ACHN (cell line): ENCODE measurements at regions not wholly inside any gene's neighbourhood (a gene's known extent, or its start where the extent isn't known, plus 50 kb on each side); places are given as distances from the start of the nearest gene placed in this dataset.

Experiments
- DNase-seq: peaks from one replicate; pipeline ENCODE4 v3.0.0-alpha.2; 2015
- in situ Hi-C: cut with HindIII; loops from 2 replicates; pipeline ENCODE4 v1.10.0; 2017; ENCODE audit warnings: low sequenced_read_pairs, low pct_ligation_motif_present, low pct_unique_long_range_greater_than_20kb

DNA sequence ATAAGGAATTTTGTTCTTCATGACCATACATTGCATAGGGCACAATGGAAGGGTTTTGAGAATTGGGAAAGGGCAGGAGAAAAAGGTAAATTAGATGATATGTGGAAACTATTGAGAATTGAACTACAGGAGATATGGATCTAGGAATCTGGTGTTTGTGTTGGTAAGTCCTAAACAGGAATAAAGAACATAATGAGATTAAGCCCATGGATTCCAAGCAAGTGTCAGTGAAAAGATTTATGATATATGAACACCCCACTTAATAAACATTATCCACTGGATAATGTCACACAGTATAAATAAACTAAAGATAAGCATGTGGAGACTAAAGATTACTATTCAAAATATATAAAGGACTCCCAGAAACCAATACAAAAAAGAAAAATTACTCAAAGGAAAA is 98.2 kb downstream of the TNFSF18 start:
- in situ Hi-C loops: no loop called here
- DNase-seq: no peak

DNA sequence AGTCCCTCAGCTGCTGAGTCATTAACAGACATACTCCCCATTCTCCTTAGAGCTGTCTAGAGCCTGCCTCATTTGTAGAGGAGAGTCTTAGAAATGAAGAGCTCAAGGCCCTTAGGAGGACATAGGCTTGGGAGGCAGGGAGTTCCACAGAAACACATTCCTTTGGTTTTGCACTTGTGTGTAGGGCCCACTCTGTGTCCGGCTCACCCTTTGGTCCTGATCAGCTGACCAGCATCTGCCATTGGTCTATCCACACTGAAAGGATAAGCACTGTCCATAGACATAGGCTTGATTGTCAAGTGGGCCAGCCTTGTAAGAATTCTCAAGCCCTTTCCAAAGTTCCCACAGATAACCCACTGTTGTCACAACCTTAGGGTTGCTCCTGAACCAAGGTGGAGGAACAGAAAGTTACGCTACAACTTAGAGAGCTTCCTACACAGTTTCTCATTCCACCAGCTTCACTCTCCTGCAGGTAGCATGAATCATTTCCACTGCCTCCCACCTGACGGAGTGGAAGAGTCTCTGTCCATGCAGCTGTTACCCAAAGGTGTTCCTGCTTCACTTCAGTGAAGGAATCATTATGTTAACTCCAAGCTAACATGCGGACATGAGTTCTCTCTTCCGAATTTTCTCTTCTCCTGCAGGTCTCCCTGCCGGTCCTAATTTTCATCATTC is 96.1 kb downstream of the TNFSF18 start:
- in situ Hi-C loops: no loop called here
- no peak for DNase-seq

DNA sequence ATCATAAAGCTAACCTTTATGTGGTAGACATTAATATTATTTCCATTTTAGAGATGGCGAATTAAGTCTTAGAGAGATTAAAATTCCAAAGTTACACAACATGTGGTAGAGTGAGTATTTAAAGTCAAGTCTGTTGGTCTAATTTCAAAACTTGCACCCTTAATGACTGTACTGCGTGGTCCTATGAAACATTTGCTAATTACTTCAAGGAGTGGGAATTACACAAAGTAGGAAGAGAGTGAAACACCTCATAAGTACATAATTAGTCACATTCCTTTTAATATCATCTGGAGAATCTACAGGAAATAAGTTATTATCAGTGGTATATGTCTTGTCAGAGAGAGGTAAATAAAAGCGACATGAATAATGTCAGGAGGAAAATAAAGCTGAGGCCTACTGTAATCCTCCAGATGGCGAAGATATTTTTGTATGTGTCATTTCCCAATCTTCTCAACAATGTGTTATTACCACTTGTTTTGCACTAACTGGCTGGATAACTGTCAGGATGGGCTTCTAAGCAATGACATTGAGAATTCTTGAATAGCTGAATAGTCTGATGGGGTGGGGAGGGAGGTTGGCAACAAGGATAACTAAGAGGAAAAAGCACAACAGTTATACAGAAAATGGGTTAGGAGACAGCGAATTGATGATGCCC is 95.5 kb downstream of the TNFSF18 start:
- DNase-seq: no peak
- in situ Hi-C loops: no loop called here

DNA sequence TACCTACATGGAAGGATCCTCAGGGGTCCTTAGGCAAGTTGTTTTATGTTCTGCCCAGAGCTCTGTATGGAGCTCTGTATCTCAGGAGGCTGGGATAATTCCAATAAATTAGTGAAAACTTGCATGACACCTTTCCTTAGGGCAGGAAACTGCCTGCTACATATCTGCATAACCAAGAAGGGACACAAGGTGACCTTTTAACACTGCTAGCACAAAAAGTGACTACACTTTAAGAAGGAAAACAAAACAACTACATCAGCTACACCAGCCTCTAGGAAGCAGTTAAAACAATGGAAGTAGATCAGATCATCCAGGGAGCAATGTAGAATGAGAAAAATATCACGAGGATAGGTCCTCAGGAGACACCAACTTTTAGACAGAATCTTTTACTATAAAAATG is 93.9 kb downstream of the TNFSF18 start:
- in situ Hi-C loops: no loop called here
- DNase-seq: no peak

DNA sequence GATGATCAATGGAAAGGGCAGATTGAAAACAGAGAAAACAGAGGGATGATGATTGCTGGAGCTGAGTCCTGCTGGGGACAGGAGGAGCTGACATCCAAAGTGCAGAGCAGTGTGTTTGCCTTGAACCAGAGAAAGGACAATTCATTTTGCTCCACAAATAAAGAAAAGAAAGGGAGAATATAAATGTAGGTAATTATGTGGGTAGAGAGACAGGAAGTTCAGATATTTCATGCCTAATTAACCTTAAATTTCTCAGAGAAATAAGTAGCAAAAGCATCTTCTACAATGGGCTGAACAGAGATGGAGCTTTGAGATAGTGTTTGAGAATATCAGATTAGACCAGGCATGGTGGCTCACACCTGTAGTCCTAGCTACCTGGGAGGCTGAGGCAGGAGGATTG is 93.2 kb downstream of the TNFSF18 start:
- in situ Hi-C loops: no loop called here
- DNase-seq: no peak

DNA sequence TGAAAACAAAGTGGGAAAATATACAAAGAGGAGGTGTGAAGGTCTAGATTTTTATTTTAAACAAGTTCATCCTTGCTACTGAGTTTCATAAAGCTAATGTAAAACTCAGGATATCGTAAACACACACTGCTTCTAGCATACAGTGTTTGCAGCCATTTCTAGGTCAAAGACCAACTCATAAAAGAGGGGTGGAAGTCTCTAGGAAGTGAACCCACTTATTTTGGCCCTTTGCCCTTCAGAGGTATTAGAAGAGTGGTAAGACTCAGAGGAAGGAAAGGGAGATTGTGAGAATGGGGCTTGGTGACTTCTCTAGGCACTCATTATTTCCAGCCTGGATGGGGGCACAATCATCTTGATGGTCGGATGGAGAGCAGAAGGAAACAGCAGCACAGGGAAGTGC is 91.2 kb downstream of the TNFSF18 start:
- in situ Hi-C loops: no loop called here
- DNase-seq: no peak

DNA sequence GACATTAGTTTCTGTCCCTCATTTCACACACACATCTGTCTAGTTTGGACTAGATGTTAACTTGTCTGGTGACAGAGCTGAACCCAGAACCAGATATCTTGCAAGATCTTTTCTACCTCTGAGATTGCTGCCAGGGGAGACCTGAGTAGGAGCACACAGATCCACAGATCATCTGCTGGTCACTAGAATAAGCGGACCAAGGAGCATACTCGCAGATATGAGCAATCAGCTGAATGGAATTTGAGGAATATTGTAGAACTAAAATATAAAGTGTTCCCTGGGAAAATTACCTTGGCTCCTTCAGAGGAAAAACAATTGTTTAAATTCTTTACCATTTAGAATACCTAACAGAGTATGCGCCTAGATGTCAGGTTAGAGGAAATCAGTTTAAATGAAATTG is 90.7 kb downstream of the TNFSF18 start:
- in situ Hi-C loops: no loop called here
- no peak for DNase-seq

DNA sequence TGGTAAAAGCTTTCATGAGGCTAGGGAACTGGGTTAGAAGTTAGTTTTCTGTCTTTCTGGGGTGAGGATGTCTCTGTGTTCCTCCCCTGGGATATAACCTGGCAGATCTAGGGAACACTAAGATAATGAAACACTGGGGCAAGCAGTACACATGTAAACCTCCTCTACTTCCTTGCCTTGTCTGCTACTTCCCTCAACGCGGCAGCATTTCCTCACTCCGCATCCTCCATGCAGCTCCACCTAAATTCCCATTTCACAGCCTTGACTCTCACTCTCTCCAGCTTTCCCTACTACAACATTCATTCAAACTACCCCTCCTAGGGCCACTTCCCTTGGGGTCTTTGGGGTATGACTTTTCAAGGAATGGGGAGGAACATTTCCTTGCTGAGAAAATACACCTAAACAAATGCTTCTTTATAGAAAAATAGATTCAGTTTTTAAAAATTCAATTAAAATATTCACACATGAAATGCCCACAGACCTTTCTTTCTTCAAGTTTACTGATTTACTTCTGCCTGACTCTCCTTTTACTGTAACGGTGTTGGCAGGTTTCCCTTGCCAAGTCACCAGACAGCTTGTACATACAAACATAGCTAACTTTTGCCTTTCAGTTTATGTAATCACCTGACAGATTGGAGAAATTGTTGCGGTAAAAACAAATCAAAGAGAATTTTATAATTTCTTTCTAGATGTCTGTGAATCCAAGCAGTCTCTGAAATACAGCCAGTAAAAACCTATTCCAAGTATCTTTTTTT is 90.1 kb downstream of the TNFSF18 start:
- in situ Hi-C loops: no loop called here
- DNase-seq: no peak

DNA sequence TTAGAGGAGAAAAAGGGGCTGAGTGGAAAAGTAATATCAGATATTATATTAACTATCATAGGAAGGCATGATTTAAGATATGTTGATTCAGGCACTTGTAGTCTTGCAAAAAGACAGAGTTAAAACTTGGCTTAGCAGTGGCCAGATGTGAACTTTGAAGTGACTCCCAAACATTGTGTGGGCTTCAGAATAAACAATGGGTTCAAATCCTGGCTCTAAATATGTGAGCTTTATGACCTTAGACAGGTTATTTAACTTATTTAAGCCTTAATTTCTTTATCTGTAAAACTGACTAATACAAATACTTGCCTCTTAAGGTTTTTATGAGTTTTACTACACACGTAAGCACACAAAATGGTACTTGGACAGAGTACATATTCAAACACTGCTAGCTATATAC is 85.9 kb downstream of the TNFSF18 start:
- no peak for DNase-seq
- in situ Hi-C loops: no loop called here

DNA sequence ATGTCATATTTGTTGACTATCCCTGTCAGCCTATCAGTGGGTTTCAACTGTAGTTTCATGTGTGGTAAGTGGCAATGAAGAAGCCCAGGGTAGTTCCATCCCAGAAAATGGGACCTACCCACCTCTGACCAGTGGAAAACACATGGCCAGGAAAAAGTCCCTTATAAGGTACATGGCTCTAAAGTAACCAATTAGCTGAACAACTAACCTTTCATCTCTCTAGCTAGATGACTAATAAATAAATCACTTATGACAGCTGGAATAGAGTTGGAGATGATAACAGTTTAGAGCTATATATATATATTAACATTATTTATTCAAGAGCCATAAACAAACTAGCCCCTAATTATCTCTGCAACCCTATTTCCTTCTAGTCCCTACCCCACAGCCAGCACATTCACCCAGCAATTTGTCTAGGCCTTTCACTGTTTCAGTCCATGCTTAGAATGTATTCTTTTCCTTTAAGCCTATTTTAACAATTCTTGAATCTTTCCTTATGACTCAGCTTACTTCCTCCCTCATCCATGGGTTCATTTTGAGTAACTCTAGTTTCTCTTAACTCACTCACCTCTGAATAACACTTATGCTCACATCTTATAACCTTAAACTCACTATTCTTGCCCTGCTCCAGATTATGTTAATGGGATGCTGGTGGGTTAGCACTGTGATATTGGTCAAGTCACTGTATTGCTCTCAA is 83.7 kb downstream of the TNFSF18 start:
- in situ Hi-C loops: no loop called here
- no peak for DNase-seq

DNA sequence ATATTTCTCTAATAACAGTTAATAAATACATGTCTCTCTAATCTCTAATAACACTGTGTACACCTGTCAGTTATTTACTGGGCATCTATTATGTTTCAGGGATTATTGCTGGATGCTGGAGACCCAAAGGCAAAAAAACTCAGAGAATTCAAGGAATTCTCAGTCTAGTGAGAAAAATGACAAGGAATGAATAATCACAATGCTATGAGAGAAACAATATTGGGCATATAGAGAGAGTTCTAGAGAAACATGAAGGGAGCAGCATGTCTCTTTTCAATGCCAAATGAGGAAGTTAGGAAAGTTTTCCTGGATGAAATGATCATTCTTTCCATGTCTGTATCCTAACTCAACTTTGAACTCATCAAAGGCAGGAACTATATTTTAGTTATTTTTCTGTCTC is 82.8 kb downstream of the TNFSF18 start:
- in situ Hi-C loops: no loop called here
- no peak for DNase-seq

DNA sequence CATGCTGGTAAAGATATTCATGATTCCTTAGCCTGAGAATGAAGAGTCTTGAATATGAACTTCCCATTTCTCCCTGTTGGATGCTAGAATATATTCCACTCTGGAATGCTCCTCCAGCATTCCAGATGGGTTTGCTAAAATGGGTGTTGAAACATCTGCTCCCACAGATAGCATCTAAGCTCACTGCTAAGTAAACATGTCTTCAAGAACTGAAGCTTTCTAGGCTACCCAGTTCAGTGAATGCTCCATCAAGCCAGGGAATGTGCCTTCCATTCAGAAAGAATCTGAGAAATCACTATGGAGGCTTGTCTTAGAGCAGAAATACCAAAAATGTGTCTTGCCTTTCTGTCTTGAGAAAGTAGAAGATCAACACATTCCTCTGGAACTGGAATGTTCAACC is 81.1 kb downstream of the TNFSF18 start:
- no peak for DNase-seq
- in situ Hi-C loops: no loop called here

DNA sequence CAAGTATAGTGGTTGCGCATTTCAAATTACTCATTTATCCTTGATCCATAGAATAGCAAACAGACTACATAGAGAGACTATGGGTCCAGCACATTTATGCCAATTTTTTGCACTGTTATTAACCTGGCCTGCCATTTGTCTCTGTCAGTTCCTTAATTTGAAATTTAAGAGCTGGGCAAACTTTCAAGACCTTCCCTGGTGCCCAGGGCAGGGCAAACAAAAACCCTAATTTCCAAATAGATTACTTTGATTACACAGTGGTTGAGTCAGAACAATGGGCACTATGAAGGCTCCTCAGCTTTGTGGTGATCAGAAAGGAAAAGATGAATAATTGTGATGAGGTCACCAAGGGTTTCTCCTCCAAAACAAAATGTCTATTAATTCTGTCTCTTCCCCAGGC is 80.6 kb downstream of the TNFSF18 start:
- in situ Hi-C loops: no loop called here
- DNase-seq: no peak

DNA sequence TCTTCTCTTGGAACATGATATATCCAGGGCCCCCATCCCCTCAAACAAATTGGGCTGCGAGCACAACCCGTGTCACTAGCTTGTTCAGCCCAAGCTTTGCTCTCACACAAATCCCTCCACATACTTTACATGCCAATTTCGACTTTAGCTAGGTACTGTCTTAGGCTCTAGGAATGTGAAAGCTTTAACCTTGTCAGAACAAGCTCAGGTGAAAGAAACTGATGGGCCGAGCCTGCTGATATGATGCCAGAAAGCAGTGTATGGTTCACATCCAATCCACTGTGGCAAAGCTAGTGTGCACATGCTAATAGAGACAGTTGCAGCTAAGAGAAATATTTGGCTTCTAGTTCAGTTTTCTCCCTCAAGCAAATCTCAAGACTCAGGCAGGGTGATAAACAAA is 79.5 kb downstream of the TNFSF18 start:
- in situ Hi-C loops: no loop called here
- no peak for DNase-seq

DNA sequence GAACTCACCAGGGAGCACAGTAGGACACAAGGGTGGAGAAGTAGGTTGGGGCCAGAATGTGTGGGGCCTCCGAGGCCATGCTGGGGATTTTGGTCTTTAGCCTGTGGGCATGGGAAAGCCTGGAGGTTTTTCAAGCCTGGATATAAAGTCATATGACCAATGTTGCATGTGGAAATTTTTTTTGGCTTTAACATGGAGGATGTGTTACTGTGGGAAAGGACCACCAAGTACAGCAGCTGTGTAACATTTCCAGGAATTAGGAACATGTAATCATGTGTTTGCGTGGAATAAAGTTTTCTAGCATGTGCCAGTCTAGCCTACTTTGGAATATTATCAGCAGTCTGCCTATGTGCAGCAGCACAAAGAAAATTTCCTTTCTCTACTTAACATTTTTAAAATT is 78.5 kb downstream of the TNFSF18 start:
- no peak for DNase-seq
- in situ Hi-C loops: no loop called here

DNA sequence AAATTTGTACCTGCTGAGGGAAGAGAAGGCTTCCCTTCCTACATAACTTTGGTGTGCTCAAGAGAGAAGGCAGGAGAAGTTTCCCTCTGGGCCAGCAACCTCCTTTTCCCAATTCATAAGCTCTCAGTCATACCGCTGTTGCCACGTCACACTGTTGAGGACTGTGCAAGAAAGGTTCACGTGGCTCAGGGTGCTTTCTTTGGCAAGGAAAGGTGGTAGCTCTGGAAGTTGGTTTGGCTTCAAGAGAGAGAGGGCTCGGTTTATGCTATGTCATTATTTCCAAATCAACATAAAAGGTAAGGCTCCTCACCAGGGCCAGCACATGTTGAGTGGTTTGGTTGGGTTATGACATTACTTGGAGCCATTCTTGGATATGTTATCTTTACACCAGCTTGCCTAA is 77.3 kb downstream of the TNFSF18 start:
- no peak for DNase-seq

DNA sequence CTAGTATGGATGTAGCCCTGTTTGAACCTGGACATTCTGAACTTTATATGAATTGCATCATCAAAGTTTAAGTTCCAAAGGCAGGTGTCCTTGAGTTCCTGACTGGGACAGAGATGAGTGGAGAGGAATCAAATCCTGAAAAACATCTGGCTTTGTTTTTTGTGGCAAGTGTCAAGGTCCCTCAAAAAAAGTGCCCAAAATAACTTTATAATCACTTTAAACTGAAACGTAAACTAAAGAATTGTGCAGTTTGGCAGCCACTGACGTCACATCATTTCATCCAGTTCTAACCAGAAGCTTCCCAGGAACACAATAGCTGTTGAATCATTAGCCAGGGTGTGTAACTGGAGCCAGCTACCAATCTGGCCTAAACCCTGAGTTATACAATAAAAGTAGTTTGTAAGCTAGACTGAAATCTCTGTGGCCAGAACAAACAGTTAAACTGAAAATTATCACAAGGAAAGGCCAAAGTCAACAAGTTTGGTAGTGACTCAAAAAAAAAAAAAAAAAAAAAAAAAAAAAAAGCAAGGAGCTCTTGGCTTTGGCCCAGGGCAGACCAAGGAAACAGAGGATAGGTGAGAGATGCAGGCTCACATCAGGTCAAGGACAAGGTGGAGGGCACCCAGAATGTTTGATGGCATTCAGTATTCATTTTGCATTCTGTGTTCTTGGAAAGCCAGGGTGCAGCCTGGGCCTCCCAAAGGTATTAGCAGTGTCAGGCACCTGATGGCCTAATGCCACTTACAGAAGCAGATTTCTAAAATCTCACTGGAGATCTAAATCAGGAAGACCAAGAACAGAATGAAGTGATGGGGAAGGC is 74.3 kb downstream of the TNFSF18 start:
- DNase-seq: peak; percentile 28
- in situ Hi-C loops: no loop called here

More for the DNA sequence above, 77.3 kb downstream of the TNFSF18 start:
- in situ Hi-C loops: no loop called here

DNA sequence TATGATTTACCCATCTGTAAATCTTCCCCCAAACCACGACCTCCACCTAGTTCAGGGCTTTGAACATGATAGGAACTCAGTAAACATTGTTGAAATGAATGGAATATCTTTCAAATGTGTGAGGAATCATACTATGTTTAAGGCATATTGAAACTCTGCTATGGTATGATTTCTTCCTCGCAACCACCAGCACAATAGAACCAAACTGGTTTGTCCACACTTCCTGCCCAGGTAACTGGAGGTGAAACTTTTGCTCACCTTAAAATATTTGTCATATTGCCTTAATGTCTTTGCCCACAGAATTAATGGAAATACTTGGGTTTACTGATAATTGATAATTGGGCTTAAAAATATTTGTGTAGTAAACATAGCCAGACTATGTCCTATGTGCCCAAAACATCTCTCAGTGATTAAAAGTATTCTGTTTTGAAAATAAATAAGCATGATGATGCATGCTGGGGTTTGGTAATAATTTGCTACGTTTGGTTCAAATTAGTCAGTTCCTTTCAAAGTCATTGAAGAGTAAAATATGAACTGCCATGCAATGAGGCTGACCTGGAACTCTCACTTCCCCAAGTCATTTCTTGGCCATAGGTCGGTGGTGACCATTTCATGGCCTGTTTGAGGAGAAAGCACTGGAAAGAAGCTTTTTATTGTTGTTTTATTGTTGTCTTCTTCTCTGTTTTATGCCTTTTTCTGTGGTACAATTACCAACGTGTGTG is 73.3 kb downstream of the TNFSF18 start:
- in situ Hi-C loops: no loop called here
- no peak for DNase-seq
